GM21447 (cell line): ENCODE measurements at regions not wholly inside any gene's neighbourhood (a gene's known extent, or its start where the extent isn't known, plus 50 kb on each side); places are given as distances from the start of the nearest gene placed in this dataset.
"Not testable (repeated sequence)": the region's sequence is repeated elsewhere in the genome, so short reads cannot be mapped to it uniquely, and the experiment has no call there.

Experiments
- ATAC-seq: cut with Tn5 transposase; IDR thresholded peaks from one replicate; pipeline ENCODE4 v1.9.1; 2021; ENCODE audit not compliant: unreplicated experiment

DNA sequence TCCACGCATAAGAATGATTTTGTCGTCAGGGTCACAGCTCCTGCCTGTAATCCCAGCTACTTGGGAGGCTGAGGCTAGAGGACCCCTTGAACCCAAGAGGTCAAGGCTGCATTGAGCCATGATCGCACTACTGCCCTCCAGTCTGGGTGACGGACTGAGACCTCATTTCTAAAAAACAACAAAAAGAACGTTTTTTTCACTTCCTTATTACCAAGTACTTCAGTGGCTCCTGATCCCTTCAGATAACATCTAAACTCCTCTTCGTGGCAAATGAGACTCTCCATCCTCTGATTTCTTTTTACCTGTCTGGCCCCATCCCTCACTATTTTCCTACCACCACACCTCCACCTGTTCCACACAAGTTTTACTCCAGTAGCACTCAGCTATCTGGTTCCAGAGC, 105.4 kb upstream of the TLK1 start:
- no peak for ATAC-seq

DNA sequence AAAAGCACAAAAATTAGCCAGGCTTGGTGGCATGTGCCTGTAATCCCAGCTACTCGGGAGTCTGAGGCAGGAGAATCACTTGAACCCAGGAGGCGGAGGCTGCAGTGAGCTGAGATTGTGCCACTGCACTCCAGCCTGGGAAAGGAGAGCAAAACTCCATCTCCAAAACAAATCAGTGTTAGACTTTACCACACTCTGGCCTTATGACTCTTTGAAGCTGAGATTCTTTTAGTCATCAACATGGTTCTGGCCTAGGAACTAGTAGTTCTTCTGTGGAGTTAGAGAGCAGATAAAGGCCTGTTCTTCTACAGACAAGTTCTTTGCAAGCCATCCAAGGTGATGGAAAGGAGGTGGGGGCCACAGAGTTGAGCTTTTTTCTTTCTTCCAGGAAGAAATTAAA, 100.8 kb upstream of the TLK1 start:
- not testable (repeated sequence) for ATAC-seq

DNA sequence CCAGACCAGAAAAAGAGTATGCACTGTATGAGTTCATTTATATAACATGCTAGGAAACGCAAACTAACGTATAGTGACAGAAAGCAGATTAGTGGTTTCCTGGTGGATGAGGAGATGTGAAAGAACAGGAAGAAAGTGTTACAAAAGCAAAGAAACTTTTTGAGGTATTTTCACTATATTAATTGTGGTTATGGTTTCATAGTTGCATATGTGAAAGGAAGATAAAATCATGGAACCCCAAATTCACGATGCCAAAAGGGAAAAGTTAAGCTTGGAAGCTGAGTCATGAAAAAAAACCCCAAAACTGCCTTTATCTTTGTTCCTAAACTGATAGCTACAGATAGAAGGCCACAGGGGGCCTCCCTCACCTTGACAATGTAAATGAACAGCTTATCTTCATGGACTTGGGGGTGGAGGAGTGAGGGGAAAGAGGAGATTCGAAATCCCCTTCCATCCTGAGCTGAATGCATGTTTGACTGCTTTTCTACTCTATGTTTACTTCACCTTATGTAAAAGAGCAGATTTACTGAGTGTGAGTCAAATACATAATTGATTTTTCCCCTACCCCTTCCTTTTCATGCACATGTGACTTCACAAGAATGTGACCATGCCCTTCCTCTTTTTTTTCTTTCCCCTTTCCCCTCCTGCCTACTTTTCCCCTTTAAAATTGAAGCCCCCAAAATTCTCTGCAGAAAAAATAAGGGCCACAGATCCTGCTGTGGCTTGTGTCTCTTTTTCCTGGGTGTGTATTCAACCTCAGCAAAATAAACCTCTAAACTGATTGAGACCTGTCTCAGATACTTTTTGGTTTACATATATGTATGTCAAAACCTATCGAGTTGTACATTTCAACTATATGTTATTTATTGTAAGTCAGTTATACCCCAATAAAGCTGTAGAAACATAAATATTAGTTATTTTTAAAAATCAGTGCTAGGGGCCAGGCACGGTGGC, 100.1 kb upstream of the TLK1 start:
- ATAC-seq, result no peak

DNA sequence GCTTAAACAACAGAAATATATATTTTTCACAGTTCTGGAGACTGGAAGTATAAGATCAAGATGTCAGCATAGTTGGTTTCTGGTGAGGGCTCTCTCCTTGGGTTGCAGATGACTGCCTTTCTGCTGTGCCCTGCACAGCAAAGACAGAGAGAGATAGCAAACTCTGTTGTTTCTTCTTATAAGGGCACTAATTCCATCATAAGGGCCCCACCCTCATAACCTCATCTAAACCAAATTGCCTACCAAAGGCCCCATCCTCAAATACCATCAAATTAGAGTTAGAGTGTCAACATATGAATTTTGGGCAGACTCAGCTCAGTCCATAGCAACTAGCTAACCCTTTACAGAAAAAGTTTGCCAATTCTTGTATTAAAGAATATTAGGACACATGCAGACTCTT, 94.0 kb upstream of the TLK1 start:
- no peak for ATAC-seq

DNA sequence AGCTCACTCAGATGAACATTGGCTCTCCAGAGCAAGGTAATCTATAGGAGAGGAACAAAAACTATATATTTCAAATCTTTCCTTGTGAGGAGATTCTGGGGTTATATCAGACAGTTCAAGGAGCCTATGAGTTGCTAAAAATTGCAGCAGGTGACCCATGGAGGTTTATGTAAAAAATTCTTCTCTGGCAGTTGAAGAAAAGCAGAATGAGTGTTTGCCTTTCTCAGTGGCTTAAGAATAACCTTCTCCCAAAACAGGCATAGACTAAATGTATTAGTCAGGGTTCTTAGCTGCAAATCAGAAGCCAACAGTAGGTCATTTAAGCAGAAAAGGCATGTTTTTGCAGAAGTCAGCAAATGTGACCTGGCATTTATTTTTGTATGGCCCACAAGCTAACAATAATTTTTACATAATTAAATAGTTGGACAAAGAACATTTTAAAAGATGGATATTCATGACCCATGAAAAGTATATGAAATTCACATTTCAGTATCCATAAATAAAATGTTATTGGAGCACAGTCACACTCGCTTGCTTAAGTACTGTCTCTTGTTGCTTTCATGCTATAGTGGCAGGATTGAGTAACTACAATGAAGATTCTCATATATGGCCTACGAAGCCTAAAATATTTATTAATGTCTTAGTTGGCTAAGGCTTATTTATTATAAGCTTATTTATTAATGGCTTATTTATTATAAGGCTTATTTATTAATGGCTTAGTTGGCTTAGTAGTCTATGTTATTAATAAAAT, 93.4 kb upstream of the TLK1 start:
- ATAC-seq, result no peak

DNA sequence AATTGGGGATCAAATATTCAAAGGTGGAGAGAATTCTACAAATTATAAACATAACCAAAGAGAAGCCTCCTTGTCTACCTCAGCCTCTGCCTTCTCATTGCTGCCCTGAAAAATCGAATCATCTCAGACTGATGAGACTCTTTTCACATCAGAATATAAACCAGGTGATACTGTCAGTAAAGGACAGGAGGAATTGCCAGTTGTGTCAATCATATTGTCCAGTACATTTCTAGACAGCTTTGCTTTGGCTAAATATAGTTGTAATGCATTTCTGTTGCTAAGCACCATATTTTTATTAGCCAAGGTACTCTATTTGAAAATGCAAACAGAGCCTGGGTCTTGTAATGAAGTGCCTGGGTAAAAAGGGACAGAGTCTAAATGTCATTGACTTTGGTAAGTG, 92.6 kb upstream of the TLK1 start:
- no peak for ATAC-seq

DNA sequence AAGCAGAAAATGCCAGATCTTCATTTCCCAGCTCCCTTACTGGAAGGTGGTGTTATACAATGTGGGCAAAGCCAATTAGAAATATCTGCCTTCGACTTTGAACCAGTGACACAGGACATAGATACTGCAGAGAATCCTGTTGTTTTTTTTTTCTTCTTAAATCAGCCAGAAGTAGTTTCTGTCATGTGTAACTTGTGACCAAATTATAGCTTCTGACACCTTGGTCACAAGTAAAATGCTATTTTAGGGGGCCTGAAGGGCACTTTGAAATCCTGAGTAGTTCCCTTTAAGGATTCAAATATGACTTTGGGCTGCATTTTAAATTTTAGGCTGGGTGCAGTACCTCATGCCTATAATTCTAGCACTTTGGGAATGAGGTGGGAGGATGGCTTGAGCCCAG, 89.0 kb upstream of the TLK1 start:
- ATAC-seq, result no peak

DNA sequence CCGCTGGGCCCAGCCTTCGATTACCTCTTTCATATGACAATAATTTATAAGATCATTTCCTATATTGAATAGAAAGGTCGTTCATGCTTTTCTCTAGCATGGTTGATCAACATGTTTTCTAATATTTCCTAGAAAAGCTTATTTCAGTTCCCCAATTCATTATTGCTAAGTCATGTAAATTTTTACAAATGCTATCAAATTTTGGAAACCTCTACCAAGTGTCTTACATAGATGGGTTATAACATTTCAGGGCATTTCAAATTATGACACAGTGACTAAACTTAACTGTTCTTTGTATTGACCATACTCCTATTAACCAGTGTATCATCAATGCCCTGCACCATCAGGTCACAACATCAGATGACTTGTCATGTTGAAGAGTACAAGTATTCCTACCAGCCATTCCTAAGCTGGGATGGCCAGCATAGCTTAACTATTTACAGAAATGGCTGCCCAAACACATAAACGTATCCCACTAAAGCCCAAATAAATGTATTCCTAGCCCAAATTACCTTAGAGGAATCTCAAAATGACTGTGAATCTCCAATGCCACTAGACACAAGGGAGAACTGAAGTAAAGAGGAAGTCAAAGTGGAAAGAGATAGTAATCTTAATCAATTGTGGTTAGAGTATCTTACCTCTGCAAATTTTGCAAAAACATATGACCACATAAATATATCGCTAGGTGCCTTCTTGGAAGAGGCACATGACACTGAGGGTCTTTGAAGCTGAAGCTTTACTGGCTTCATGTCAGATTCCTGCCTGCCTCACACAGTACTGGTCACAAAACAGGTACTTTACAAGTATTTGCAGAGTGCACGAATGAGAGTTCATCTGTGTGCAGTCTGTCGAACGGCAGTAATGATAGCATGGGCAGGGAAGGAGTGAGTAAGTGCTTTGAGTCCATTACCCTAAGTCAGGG, 87.3 kb upstream of the TLK1 start:
- ATAC-seq, result no peak

DNA sequence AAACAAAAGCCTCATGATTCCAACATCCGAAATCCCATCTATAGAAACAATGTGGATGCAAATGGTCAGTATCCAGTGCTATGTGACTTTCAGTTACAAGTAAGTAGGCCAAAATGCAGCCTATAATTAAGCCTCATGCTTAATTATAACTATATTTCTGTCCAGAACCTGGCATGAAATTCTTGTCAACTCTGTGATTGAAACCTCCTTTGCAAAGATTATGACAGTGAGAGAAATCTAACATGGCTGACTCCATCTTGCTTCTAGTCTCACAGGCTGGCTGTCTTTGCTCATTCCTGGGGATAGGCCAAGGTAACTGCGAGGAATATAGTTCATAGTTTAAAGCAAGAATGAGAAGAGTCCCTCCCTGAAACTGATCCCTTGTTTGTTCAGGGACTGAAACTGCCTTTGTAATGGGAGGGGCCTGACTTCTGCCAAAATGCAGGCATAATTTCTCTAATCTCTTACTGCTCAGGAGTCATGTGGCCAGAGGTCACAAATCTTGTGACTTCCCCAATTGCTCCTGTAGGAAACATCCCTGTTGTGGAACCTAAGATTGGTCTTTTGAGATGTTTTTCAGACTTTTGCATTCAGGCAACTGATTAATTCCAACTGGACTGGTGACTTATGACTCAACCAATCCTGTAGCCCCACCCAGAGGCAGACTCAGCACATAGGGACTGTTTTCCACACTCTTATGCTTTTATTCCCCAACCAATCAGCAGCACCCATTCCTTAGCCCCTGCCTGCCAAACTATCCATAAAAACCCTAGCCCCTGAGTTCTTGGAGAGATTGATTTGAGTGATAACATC, 84.5 kb upstream of the TLK1 start:
- no peak for ATAC-seq

DNA sequence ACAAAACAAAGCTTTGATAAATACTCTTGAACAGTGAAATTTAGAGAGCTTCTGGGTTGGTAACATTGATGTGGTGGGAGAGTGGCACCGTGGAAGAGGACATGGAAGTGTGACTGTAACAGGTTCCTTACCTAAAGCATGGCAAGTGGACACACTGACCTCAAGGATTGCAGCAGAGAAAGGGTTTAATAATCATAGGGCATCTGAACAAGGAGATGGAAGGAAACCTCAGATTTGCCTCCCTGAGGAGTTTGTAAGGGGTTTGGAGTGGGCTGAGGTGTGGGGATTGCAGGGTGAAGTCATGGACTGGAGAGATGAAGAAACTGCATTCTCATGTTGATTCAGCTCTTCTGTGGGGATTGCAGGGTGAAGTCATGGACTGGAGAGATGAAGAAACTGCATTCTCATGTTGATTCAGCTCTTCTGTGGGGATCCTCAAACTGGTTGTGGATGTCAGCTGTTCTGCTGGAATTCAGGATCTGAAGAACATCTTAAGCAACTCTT, 83.8 kb upstream of the TLK1 start:
- ATAC-seq, result no peak

DNA sequence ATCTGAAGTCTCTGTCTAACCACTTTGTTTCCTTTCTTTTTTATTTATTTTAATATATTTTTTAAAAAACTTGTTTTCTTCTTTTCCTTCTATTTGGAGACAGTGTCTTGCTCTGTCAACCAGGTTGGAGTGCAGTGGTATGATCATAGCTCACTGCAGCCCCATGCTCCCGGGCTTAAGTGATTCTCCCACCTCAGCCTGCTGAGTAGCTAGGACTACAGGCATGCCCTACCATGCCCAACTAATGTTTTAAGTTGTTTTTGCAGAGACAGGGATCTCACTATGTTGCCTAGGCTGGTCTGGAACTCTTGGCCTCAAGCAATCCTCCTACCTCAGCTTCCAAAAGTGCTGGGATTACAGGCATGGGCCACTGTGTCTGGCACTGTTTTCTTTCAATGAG, 81.1 kb upstream of the TLK1 start:
- no peak for ATAC-seq

DNA sequence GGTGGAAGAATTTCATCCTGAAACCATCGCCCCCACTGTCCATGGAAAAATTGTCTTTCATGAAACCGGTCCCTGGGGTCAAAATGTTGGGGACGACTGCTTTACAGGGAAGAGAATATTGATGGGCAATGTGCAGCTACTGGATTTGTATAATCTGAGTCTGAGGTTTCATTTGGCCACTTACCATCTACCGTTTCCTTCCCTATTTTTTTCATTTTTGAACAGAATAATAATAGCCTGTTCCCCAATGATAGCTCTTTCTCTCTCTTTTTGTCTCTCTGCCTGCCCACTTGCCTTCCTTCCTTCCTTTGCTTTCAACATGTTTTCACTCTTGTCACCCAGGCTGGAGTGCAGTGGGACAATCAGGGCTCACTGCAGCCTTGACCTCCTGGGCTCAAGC, 78.3 kb upstream of the TLK1 start:
- no peak for ATAC-seq

DNA sequence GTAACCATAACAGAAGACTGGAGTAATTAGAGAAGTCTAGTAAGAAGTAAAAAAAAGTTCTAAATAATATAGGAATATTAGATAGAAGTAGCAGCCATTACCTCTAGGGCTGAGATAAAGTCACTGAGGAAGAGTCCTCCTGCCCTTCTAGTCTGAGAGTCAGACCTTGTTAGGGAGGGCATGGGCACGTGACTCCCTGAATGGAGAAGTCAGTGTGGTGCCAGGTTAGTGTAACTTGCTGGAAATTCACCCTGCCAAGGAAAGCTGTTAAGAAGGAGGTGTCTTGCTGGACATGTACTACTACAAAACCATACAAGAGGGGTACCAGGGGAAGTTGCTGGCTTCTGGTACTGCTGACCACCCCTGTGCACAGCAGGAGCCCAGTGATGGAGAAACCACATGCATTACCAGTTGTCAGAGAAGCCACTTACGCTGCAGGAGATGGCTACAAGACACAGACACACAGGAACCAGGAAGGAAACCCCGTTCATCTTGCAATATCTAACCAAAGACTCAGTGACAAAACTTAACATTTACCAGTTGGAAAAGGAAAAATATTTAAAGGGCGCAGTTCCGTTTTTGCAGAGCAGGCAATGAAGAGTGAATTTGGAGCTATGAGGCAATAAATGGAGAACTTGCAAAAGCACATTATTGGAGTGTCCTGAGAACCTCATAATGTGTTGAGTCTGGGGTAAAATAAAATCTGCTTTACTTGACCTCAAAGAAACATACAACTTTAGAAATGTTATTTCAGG, 77.2 kb upstream of the TLK1 start:
- no peak for ATAC-seq

DNA sequence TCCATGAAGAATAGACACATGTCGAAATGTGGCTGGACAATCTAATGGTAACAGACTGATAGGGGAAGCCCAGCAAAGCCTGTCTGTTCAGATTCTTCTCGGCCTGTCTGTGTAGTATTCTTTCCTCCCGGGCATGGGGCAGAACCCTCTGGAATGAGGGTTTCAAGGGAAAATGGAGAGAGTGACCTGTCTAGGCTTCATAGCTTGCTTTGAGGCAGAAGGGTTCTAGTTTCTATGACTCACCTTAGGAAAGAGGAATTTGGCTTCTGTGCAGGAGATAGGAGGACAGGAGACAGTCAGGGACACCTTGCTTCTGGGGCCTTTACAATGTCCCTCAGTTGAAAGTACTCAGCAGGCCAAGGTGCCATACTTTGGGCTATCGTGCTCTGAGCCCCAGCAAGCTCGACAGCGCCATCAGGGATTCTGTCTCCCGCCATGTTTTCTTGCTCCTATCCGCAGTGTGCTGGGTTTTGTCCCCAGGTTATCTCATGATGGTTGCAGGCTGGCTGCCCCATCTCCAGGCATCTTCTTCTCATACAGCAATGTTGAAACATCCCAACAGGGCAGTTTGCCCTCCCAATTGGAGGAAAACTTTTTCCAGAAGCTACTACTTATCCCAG, 74.7 kb upstream of the TLK1 start:
- ATAC-seq, result no peak

DNA sequence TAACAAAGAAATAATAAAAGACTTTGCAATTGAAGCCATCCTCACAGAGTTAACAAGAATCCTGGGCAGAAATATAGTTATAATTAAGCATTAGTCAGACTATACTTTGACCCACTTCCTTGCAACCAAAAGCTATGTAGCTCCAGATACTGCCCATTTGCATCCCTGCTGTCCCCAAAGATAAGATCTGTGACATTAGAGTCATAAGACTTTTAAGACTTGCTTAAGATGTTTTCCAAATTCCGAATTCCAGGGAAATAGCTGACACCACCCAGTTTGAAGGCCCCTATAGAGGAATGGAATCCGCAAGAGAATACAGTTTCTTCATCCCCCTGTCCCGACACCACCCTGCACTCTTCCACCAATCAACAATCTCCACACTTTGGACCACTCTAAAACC, 69.5 kb upstream of the TLK1 start:
- no peak for ATAC-seq

DNA sequence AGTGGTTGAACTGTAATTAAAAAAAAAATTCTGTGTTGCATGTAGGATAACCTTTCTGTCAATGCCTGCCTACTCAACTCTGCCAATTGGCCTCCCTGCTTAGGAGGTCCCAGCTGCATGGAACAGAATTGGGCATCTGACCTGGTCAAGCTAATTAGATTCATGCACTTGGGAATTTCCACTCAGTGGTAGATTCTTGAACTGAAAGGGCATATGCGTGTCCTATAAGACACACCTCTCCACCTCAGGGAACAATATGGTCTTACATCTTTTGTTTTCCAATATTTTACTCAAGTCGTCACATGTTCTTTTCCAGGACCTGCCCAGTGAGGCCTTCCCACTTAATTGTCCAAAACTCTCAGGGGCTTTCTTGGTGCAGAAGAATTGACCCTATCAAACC, 68.1 kb upstream of the TLK1 start:
- no peak for ATAC-seq

DNA sequence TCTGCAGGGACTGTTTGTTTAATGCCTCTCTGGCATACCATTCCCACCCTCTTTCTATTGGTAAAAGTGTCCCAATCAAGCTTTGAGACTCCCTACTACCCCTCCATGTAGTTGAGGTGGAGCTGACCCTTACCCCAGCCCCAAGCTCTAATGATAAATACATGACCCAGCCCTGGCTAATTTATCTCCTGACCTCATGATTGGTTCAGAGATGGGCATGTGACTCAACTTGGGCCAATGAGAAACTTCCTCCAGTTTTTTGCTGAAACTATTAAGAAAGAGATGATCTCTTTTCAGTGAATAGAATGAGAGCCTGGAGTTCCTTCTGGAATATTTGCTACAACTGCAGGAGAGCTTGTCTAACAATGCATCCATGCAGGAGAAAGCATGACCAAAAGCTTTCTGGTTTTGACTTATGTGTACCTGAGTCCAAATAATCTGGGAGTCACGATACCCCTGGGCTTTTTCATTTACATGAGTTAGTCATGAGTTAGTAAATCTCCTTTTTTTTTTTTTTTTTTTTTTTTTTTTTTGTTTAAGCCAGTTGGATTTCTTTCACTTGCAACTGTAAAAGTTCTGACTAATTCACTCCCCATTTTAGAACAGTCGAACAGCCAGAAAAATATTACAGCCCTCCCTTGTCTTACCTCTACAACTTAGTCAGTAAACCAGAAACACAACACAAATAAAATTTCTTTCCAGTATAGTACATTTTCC, 66.5 kb upstream of the TLK1 start:
- ATAC-seq, result no peak

DNA sequence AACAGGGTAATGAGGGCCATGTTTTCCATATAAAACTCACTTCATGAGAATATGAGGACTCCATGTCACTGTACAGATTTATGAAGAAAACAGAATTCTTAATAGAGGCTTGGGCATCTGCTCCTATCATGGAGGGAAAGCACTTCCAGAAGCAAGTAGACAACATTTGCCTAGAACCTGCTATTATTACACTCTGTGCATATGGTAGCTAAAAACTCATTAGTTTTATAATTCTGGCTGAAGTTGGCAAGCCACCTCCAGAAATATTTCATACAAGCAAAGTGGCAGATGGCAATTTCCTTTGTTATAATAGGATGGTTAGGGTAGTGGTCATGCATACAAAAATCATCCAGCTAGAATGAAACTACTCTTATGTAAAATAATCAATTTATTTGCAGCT, 65.8 kb upstream of the TLK1 start:
- ATAC-seq, result no peak
